ENCODE measurements at regions not wholly inside any gene's neighbourhood (a gene's known extent, or its start where the extent isn't known, plus 50 kb on each side); places are given as distances from the start of the nearest gene placed in this dataset.

GRCh38 chr1:94698759-94699502 is 121.2 kb upstream of the SLC44A3 start:
- TF ChIP-seq, protein P1, sequence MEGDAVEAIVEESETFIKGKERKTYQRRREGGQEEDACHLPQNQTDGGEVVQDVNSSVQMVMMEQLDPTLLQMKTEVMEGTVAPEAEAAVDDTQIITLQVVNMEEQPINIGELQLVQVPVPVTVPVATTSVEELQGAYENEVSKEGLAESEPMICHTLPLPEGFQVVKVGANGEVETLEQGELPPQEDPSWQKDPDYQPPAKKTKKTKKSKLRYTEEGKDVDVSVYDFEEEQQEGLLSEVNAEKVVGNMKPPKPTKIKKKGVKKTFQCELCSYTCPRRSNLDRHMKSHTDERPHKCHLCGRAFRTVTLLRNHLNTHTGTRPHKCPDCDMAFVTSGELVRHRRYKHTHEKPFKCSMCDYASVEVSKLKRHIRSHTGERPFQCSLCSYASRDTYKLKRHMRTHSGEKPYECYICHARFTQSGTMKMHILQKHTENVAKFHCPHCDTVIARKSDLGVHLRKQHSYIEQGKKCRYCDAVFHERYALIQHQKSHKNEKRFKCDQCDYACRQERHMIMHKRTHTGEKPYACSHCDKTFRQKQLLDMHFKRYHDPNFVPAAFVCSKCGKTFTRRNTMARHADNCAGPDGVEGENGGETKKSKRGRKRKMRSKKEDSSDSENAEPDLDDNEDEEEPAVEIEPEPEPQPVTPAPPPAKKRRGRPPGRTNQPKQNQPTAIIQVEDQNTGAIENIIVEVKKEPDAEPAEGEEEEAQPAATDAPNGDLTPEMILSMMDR (IDR thresholded peaks at IDR 0.05) = no peak
- TF ChIP-seq POLR2A (IDR thresholded peaks at IDR 0.05) = no peak

Measured in testis (tissue), 2 donors.